ENCODE measurements at regions not wholly inside any gene's neighbourhood (a gene's known extent, or its start where the extent isn't known, plus 50 kb on each side); places are given as distances from the start of the nearest gene placed in this dataset.

DNA sequence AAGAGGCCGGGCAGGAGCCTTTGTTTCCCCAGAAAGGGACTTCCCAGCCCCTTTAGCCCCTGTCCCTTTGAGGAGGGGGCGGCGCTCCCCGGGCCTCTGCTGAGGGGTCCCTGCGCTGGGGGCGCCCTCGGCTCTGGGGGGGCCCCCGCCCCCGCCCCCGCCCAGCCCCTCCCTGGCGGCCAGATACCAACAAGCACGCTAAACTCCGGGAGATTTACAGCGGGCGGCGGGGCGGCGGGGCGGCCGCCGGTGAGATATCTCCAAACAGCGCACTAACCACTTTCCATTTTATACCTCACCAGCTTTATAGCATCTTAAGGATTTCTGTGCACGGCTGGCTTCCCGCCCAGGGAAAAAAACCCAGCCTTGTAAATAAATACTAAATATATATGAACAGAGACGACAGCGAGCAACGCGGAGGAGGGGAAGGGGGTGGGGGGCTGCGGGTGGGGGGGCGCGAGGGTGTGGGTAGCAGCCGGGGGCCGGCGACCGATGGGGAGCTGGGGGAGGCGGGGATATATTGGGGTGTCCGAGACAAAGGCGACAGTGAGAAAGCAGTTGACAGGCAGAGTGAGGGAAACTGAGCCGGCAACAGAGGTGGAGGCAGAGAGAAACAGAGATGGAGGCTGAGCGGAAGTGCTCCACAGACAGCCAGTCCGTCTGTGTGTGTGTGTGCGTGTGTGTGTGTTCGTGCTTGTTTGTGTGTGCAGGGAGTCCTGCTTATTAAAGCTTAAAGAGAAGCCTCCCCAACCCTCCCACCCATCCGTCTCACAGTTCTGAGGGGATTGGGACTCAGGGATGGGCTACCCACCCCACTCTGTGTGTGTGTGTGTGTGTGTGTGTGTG, 85.8 kb downstream of the HIF1AN start:
- Mint-ChIP-seq H3K27me3 (ENCODE audit: unreplicated experiment) (peaks cover 87% of the 10 kb centered on the region), H3K27ac (ENCODE audit: unreplicated experiment) (no peak overlapping the region), H3K4me3 (ENCODE audit: low read depth, unreplicated experiment) (no peak overlapping the region), H3K36me3 (ENCODE audit: insufficient read depth, unreplicated experiment) (no peaks in the 10 kb centered on the region), H3K9me3 (ENCODE audit: low read depth, unreplicated experiment) (no peaks in the 10 kb centered on the region), H3K4me1 (ENCODE audit: low read depth, unreplicated experiment) (no peaks in the 10 kb centered on the region)
- BruUV-seq (replicated peaks), result no TSS peak
- TF ChIP-seq, protein P1, sequence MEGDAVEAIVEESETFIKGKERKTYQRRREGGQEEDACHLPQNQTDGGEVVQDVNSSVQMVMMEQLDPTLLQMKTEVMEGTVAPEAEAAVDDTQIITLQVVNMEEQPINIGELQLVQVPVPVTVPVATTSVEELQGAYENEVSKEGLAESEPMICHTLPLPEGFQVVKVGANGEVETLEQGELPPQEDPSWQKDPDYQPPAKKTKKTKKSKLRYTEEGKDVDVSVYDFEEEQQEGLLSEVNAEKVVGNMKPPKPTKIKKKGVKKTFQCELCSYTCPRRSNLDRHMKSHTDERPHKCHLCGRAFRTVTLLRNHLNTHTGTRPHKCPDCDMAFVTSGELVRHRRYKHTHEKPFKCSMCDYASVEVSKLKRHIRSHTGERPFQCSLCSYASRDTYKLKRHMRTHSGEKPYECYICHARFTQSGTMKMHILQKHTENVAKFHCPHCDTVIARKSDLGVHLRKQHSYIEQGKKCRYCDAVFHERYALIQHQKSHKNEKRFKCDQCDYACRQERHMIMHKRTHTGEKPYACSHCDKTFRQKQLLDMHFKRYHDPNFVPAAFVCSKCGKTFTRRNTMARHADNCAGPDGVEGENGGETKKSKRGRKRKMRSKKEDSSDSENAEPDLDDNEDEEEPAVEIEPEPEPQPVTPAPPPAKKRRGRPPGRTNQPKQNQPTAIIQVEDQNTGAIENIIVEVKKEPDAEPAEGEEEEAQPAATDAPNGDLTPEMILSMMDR (IDR thresholded peaks at IDR 0.05; ENCODE audit: unreplicated experiment), result no peak
- CTCF ChIA-PET, result interaction anchor here (0.6 kb wide), 1 partner anchor 914 kb away, joined by 3 read pairs; no protein-coding TSS in a partner anchor
- no peak for DNase-seq
- intact Hi-C loops (cut with micrococcal nuclease; ENCODE audit: unreplicated experiment), result no loop called here

- Mint-ChIP-seq H3K27me3 (ENCODE audit: unreplicated experiment) (peaks cover 87% of the 10 kb centered on the region), H3K36me3 (ENCODE audit: insufficient read depth, unreplicated experiment) (no peaks in the 10 kb centered on the region), H3K4me1 (ENCODE audit: low read depth, unreplicated experiment) (no peaks in the 10 kb centered on the region), H3K4me3 (ENCODE audit: low read depth, unreplicated experiment) (no peak overlapping the region), H3K27ac (ENCODE audit: unreplicated experiment) (no peak overlapping the region), H3K9me3 (ENCODE audit: low read depth, unreplicated experiment) (no peaks in the 10 kb centered on the region)
- intact Hi-C loops (cut with micrococcal nuclease; ENCODE audit: unreplicated experiment), result no loop called here
- no peak for DNase-seq
- CTCF ChIA-PET, result no interaction called here
- TF ChIP-seq, protein P1 (IDR thresholded peaks at IDR 0.05; ENCODE audit: unreplicated experiment), result no peak
- BruUV-seq (replicated peaks), result no TSS peak
Measured at GRCh38 chr10:100622946-100623345, 87.2 kb downstream of the HIF1AN start.

- H3K9me3 Mint-ChIP-seq (ENCODE audit: low read depth, unreplicated experiment), result no peaks in the 10 kb centered on the region
- TF ChIP-seq, protein P1 (IDR thresholded peaks at IDR 0.05; ENCODE audit: unreplicated experiment), result no peak
- H3K27ac Mint-ChIP-seq (ENCODE audit: unreplicated experiment), result no peak overlapping the region
- no peak overlapping the region for H3K4me3 Mint-ChIP-seq (ENCODE audit: low read depth, unreplicated experiment)
- H3K36me3 Mint-ChIP-seq (ENCODE audit: insufficient read depth, unreplicated experiment), result no peaks in the 10 kb centered on the region
- peaks cover 87% of the 10 kb centered on the region for H3K27me3 Mint-ChIP-seq (ENCODE audit: unreplicated experiment)
- DNase-seq, result no peak
- CTCF ChIA-PET, result no interaction called here
- no TSS peak for BruUV-seq (replicated peaks)
- intact Hi-C loops (cut with micrococcal nuclease; ENCODE audit: unreplicated experiment), result no loop called here
- H3K4me1 Mint-ChIP-seq (ENCODE audit: low read depth, unreplicated experiment), result no peaks in the 10 kb centered on the region
Measured at GRCh38 chr10:100623521-100624230, 87.9 kb downstream of the HIF1AN start.

DNA sequence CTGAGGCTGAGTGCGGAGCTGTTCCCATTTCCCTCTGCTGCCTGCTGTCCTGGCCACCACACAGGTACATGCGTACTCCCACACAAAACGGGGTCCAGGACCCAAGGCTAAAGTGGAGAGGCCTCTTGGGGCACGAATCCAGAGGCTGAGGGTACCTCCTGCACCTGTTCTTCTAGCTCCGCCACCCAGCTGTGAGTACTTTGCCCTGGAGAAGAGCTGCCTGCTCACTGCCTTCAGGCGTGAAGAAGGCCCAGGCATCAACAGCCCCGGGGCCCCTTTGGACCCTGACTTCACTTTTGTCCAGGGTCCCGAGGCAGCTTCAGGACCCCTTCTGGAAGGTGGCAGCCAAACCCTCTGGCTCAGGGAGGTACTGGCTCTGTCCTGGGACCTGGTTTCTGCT, 88.6 kb downstream of the HIF1AN start:
- H3K4me1 Mint-ChIP-seq (ENCODE audit: low read depth, unreplicated experiment), result no peaks in the 10 kb centered on the region
- no peak for DNase-seq
- no peaks in the 10 kb centered on the region for H3K9me3 Mint-ChIP-seq (ENCODE audit: low read depth, unreplicated experiment)
- no peak overlapping the region for H3K4me3 Mint-ChIP-seq (ENCODE audit: low read depth, unreplicated experiment)
- BruUV-seq (replicated peaks), result no TSS peak
- peaks cover 87% of the 10 kb centered on the region for H3K27me3 Mint-ChIP-seq (ENCODE audit: unreplicated experiment)
- intact Hi-C loops (cut with micrococcal nuclease; ENCODE audit: unreplicated experiment), result no loop called here
- no peak overlapping the region for H3K27ac Mint-ChIP-seq (ENCODE audit: unreplicated experiment)
- CTCF ChIA-PET, result no interaction called here
- TF ChIP-seq, protein P1 (IDR thresholded peaks at IDR 0.05; ENCODE audit: unreplicated experiment), result no peak
- no peaks in the 10 kb centered on the region for H3K36me3 Mint-ChIP-seq (ENCODE audit: insufficient read depth, unreplicated experiment)

All from Calu3 (cell line).